ENCODE measurements at regions not wholly inside any gene's neighbourhood (a gene's known extent, or its start where the extent isn't known, plus 50 kb on each side); places are given as distances from the start of the nearest gene placed in this dataset.

- H3K27ac ChIP-seq: no peak overlapping the region
- no peaks in the 10 kb centered on the region for H3K27me3 ChIP-seq
- H3K9me3 ChIP-seq: no peaks in the 10 kb centered on the region
- H3K4me3 ChIP-seq: no peak overlapping the region
- 83 to 95% methylated on average over 3 of the region's 3 CpGs for WGBS, 2 donors
- intact Hi-C loops (cut with DNase I; ENCODE audit: low total_unique reads): no loop called here
- H3K4me1 ChIP-seq: no peaks in the 10 kb centered on the region
- no peaks in the 10 kb centered on the region for H3K36me3 ChIP-seq (ENCODE audit: low read depth, missing control alignments)
- no peak for TF ChIP-seq POLR2A (IDR thresholded peaks at IDR 0.05)
- TF ChIP-seq, protein P1, sequence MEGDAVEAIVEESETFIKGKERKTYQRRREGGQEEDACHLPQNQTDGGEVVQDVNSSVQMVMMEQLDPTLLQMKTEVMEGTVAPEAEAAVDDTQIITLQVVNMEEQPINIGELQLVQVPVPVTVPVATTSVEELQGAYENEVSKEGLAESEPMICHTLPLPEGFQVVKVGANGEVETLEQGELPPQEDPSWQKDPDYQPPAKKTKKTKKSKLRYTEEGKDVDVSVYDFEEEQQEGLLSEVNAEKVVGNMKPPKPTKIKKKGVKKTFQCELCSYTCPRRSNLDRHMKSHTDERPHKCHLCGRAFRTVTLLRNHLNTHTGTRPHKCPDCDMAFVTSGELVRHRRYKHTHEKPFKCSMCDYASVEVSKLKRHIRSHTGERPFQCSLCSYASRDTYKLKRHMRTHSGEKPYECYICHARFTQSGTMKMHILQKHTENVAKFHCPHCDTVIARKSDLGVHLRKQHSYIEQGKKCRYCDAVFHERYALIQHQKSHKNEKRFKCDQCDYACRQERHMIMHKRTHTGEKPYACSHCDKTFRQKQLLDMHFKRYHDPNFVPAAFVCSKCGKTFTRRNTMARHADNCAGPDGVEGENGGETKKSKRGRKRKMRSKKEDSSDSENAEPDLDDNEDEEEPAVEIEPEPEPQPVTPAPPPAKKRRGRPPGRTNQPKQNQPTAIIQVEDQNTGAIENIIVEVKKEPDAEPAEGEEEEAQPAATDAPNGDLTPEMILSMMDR (IDR thresholded peaks at IDR 0.05): no peak
- no peak for DNase-seq
Observed at GRCh38 chr3:135447483-135447882, 518.0 kb upstream of the PPP2R3A start.

GRCh38 chr3:135448520-135448919 is 517.0 kb upstream of the PPP2R3A start:
- Histone ChIP-seq H3K27ac (no peak overlapping the region), H3K9me3 (no peaks in the 10 kb centered on the region), H3K4me3 (no peak overlapping the region), H3K27me3 (no peaks in the 10 kb centered on the region), H3K36me3 (ENCODE audit: low read depth, missing control alignments) (no peaks in the 10 kb centered on the region), H3K4me1 (no peaks in the 10 kb centered on the region)
- DNase-seq: no peak
- intact Hi-C loops (cut with DNase I; ENCODE audit: low total_unique reads): no loop called here
- TF ChIP-seq POLR2A (IDR thresholded peaks at IDR 0.05): no peak

DNA sequence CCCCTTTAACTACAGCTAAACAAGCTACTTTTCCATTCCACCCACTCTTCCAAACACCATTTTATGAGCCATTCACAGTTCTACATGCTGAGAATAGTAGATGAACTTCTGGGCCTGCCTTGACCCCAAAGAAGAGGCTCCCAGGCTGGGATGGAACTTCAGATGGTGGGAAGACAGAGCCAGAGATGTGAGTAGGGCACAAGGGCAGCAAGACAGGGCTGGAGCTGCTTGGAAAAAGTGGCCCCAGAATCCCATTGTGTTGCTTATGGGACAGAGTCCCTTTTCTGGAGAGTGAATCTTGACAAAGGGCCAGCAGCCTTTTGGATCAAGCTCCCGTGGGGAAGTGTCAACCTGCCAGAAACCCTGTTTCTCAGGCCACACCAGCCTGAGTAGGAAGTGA is 516.5 kb upstream of the PPP2R3A start:
- H3K4me1 ChIP-seq: no peaks in the 10 kb centered on the region
- intact Hi-C loops (cut with DNase I; ENCODE audit: low total_unique reads): no loop called here
- H3K36me3 ChIP-seq (ENCODE audit: low read depth, missing control alignments): no peaks in the 10 kb centered on the region
- no peak overlapping the region for H3K27ac ChIP-seq
- no peaks in the 10 kb centered on the region for H3K27me3 ChIP-seq
- 33 to 74% methylated on average over 1 of the region's 1 CpG for WGBS, 2 donors
- TF ChIP-seq POLR2A (IDR thresholded peaks at IDR 0.05): no peak
- TF ChIP-seq, protein P1 (IDR thresholded peaks at IDR 0.05): no peak
- H3K4me3 ChIP-seq: no peak overlapping the region
- no peak for DNase-seq
- no peaks in the 10 kb centered on the region for H3K9me3 ChIP-seq

DNA sequence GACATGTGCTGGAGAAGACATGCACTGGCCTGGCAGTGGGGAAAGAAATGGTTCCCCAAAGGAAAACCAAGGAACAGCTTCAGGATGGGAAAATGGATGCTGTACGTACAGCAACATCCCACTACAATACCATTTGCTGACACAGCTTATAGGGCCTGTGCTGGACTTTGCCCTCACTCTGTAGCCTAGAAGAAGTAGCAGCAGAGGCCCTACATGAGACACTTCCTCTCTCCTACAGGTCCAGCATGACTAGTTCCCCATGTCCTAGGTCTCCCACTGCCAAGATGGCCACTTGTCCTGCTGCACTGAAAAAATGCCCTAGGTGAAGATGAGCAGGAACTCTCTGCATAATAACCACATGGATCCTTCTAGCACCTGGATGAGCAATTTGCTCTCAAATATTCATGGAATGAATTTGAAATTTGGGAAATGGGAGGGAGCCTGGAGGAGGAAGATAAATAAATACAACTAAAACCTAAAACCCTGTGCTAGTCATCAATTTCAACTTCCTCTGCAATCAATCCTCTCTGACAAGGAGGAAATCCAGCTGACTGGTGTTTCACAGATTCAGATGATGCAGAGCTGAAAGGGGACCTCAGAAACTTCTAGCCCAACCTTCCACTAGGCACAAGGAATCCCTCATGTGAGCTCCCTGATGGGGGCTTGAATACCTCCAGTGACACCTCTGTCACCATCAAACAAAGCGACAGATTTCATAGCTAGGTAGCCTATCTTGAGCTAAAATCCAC is 514.3 kb upstream of the PPP2R3A start:
- no peak overlapping the region for H3K4me3 ChIP-seq
- no peak overlapping the region for H3K27ac ChIP-seq
- no peaks in the 10 kb centered on the region for H3K9me3 ChIP-seq
- no peaks in the 10 kb centered on the region for H3K4me1 ChIP-seq
- no peaks in the 10 kb centered on the region for H3K36me3 ChIP-seq (ENCODE audit: low read depth, missing control alignments)
- intact Hi-C loops (cut with DNase I; ENCODE audit: low total_unique reads): no loop called here
- no peak for TF ChIP-seq POLR2A (IDR thresholded peaks at IDR 0.05)
- TF ChIP-seq, protein P1 (IDR thresholded peaks at IDR 0.05): no peak
- no peaks in the 10 kb centered on the region for H3K27me3 ChIP-seq
- WGBS, 2 donors: 96 to 98% methylated on average over 2 of the region's 2 CpGs
- no peak for DNase-seq

- intact Hi-C loops (cut with DNase I; ENCODE audit: low total_unique reads): no loop called here
- 70 to 76% methylated on average over 4 to 10 of the region's 10 CpGs for whole genome bisulfite sequencing, 2 donors
Observed at GRCh38 chr3:135452881-135453280, 512.6 kb upstream of the PPP2R3A start.

More at GRCh38 chr3:135452881-135453280, 512.6 kb upstream of the PPP2R3A start:
- no peak for DNase-seq
- Histone ChIP-seq H3K27me3 (no peaks in the 10 kb centered on the region), H3K36me3 (ENCODE audit: low read depth, missing control alignments) (no peaks in the 10 kb centered on the region), H3K27ac (no peak overlapping the region), H3K4me3 (no peak overlapping the region), H3K9me3 (no peaks in the 10 kb centered on the region), H3K4me1 (no peaks in the 10 kb centered on the region)
- TF ChIP-seq, protein P1 (IDR thresholded peaks at IDR 0.05): no peak
- TF ChIP-seq POLR2A (IDR thresholded peaks at IDR 0.05): no peak
